Left lung (tissue), 4 donors: ENCODE measurements at regions not wholly inside any gene's neighbourhood (a gene's known extent, or its start where the extent isn't known, plus 50 kb on each side); places are given as distances from the start of the nearest gene placed in this dataset.

Experiments
- ATAC-seq: fragments of 200-7000 bp; cut with Tn5 transposase; one replicate; pipeline ENCODE4 v1.9.1; 2020; ENCODE audit warnings: moderate library complexity
- DNase-seq, 4 donors: peaks; one replicate each; pipeline ENCODE4 v3.0.0-alpha.2; 2013 to 2020
- H3K27ac ChIP-seq, 2 donors: fragments of 200-600 bp; sonication (generic) in 1 of 2; one replicate each; pipeline versions ENCODE4 v1.5.0 to v1.8.0; 2020 to 2021
- H3K27me3 ChIP-seq, 2 donors: fragments of 200-600 bp; sonication (generic) in 1 of 2; one replicate each; pipeline versions ENCODE4 v1.5.0 to v1.8.0; 2020 to 2021
- H3K36me3 ChIP-seq, 2 donors: fragments of 200-600 bp; sonication (generic) in 1 of 2; one replicate each; pipeline versions ENCODE4 v1.5.0 to v1.8.0; 2020 to 2021
- H3K4me1 ChIP-seq, 2 donors: fragments of 200-600 bp; one replicate each; pipeline ENCODE4 v1.8.0; 2021
- H3K4me3 ChIP-seq, 2 donors: fragments of 200-600 bp; sonication (generic) in 1 of 2; one replicate each; pipeline versions ENCODE4 v1.5.0 to v1.8.0; 2020 to 2021; ENCODE audit warnings: mild to moderate bottlenecking in 1 of 2
- H3K9me3 ChIP-seq, 2 donors: fragments of 200-600 bp; sonication (generic) in 1 of 2; one replicate each; pipeline versions ENCODE4 v1.5.0 to v1.8.0; 2020 to 2021
- CTCF ChIP-seq, 2 donors: fragments of 200-600 bp; sonication (generic) in 1 of 2; IDR thresholded peaks; one replicate each; pipeline versions ENCODE4 v1.5.0 to v1.8.0; 2021; ENCODE audit warnings: antibody characterized with exemption in 2 of 2
- intact Hi-C, 2 donors: fragments of 100-400 bp; cut with DNase I; formaldehyde crosslinking; loops; one replicate each; pipeline versions ENCODE4 v1.11.2 to v1.14.2; 2022
- donor health status: DM: no; HTN: yes; CAD: no.
- donor health status: DM: no; HTN: no; CAD: no.

DNA sequence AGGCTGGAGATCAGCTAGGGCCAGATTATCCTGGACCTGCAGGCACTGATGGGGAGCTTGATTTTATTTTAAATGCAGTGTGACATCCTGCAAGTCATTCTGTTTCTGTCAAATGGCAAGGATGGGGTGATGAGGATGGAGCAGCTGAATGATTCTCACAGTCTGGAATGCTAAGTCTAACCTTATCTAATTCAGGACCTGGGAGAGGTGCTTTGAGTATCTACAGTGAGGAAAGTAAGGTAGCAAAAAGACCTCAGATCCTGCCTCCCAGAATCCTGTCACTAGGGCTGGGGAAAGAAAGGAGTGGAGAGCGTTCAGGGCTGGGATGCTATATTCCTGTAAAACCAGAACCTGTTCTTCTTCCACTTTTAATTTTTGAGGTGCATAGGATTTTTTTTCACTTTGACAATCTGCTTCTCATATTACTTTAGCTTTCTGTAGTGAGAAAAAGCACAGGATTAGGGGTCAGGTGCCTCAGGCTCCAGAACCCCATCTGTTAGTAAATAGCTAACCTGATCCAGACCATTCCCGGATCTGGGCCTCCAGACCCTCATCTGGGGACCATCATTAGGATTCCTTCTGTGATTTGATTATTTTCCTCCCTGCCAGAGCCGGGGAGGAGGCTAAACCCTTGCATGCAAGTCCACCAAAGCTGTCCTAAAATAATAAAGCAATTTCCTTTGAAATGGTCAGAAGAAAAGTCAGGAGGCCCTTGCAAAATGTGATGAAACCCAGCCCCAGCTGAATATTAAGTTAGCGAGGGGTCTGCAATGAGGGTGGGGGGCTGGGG, 54.7 kb downstream of the ASCL1 start:
- Histone ChIP-seq H3K27ac (no peak overlapping the region), H3K9me3 (no peaks in the 10 kb centered on the region), H3K4me3 (no peak overlapping the region), H3K27me3 (no peaks in the 10 kb centered on the region), H3K36me3 (no peaks in the 10 kb centered on the region), H3K4me1 (no peaks in the 10 kb centered on the region)
- DNase-seq (no peak), ATAC-seq (no peak)
- intact Hi-C loops, result no loop called here
- no peak for TF ChIP-seq CTCF (IDR thresholded peaks at IDR 0.05)

- no peaks in the 10 kb centered on the region for H3K9me3 ChIP-seq
- DNase-seq, result no peak
- H3K27ac ChIP-seq, result no peak overlapping the region
- intact Hi-C loops, result no loop called here
- H3K36me3 ChIP-seq, result no peaks in the 10 kb centered on the region
- H3K4me3 ChIP-seq, result no peak overlapping the region
- TF ChIP-seq CTCF (IDR thresholded peaks at IDR 0.05), result no peak
- no peaks in the 10 kb centered on the region for H3K27me3 ChIP-seq
- H3K4me1 ChIP-seq, result no peaks in the 10 kb centered on the region
- ATAC-seq, result no peak
These were observed 55.4 kb downstream of the ASCL1 start for GRCh38 chr12:103012884-103013283.

GRCh38 chr12:103013741-103014300, 56.3 kb downstream of the ASCL1 start:
- Histone ChIP-seq H3K4me3 (no peak overlapping the region), H3K27me3 (no peaks in the 10 kb centered on the region), H3K4me1 (no peaks in the 10 kb centered on the region), H3K36me3 (no peaks in the 10 kb centered on the region), H3K27ac (no peak overlapping the region), H3K9me3 (no peaks in the 10 kb centered on the region)
- no peak for TF ChIP-seq CTCF (IDR thresholded peaks at IDR 0.05)
- no peak for DNase-seq
- no peak for ATAC-seq
- intact Hi-C loops, result no loop called here

GRCh38 chr12:103016381-103016780, 58.9 kb downstream of the ASCL1 start:
- ATAC-seq (no peak), DNase-seq (no peak)
- intact Hi-C loops, result no loop called here
- TF ChIP-seq CTCF (IDR thresholded peaks at IDR 0.05), result no peak
- Histone ChIP-seq H3K4me3 (no peak overlapping the region), H3K36me3 (no peaks in the 10 kb centered on the region), H3K27ac (no peak overlapping the region), H3K4me1 (no peaks in the 10 kb centered on the region), H3K9me3 (no peaks in the 10 kb centered on the region), H3K27me3 (no peaks in the 10 kb centered on the region)

DNA sequence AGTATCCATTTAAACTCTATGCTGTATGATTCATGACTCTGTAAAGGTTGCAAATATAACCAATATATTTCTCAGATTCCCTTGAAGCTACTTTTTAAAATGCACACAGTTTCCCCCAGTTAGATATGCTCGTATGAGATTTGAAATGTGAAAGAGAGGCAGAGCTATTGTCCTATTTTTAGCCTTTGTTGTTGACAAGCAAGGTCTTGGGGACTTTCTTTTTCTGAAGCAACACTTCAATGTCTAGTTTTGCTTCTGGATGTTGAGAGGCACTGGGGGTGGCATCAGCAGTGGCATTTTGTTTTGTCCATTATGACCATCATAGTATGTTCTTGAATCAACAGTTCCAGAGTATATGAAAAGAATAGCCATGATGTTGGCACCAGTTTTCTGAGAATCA, 63.4 kb downstream of the ASCL1 start:
- H3K9me3 ChIP-seq, result no peaks in the 10 kb centered on the region
- H3K36me3 ChIP-seq, result no peaks in the 10 kb centered on the region
- H3K4me3 ChIP-seq, result no peak overlapping the region
- no peak overlapping the region for H3K27ac ChIP-seq
- H3K4me1 ChIP-seq, result no peaks in the 10 kb centered on the region
- TF ChIP-seq CTCF (IDR thresholded peaks at IDR 0.05), result no peak
- DNase-seq, result no peak
- intact Hi-C loops, result no loop called here
- ATAC-seq, result no peak
- no peaks in the 10 kb centered on the region for H3K27me3 ChIP-seq
